Vagina (tissue), 2 donors: ENCODE measurements at regions not wholly inside any gene's neighbourhood (a gene's known extent, or its start where the extent isn't known, plus 50 kb on each side); places are given as distances from the start of the nearest gene placed in this dataset.
"Not testable (repeated sequence)": the region's sequence is repeated elsewhere in the genome, so short reads cannot be mapped to it uniquely, and the experiment has no call there.

Experiments
- DNase-seq, 2 donors: peaks; one replicate each; pipeline ENCODE4 v3.0.0-alpha.2; 2017; ENCODE audit errors: extremely low spot score in 2 of 2
- H3K27ac ChIP-seq: fragments of 200-600 bp; sonication (generic); one replicate; pipeline ENCODE4 v1.5.1; 2019
- H3K27me3 ChIP-seq: fragments of 200-600 bp; sonication (generic); one replicate; pipeline ENCODE4 v1.5.1; 2019
- H3K36me3 ChIP-seq, 2 donors: fragments of 200-600 bp; sonication (generic); one replicate each; pipeline ENCODE4 v1.5.1; 2017 to 2019
- H3K4me1 ChIP-seq: fragments of 200-600 bp; sonication (generic); one replicate; pipeline ENCODE4 v1.5.1; 2019
- H3K4me3 ChIP-seq, 2 donors: fragments of 200-600 bp; sonication (generic); 1 replicate in 1 of 2; 2 replicates in 1 of 2; pipeline ENCODE4 v1.5.1; 2016 to 2019
- H3K9me3 ChIP-seq: fragments of 200-600 bp; sonication (generic); one replicate; pipeline ENCODE4 v1.5.1; 2019
- POLR2A ChIP-seq, 2 donors: fragments of 450-650 bp; IDR thresholded peaks; one replicate each; pipeline ENCODE4 v1.6.1; 2017; ENCODE audit warnings: antibody characterized with exemption in 2 of 2, mild to moderate bottlenecking in 2 of 2, moderate library complexity in 2 of 2
- POLR2AphosphoS5 ChIP-seq, 2 donors: sonication (generic); formaldehyde crosslinking; IDR thresholded peaks; one replicate each; pipeline ENCODE4 v1.9.0; 2017; ENCODE audit warnings: antibody characterized with exemption in 2 of 2, mild to moderate bottlenecking in 2 of 2, low read depth in 1 of 2; ENCODE audit not compliant: insufficient read depth in 1 of 2
- intact Hi-C: fragments of 100-400 bp; cut with DNase I; formaldehyde crosslinking; loops from one replicate; pipeline ENCODE4 v1.15.1; 2023
- TF ChIP-seq, protein P1 (sequence below), 3 experiments: fragments of 450-650 bp in 2 of 3; fragments of 200-600 bp in 1 of 3; sonication (generic) in 1 of 3; IDR thresholded peaks; one replicate each; pipeline ENCODE4 v1.5.1; 2017 to 2019; ENCODE audit warnings: antibody characterized with exemption in 3 of 3, mild to moderate bottlenecking in 2 of 3, moderate library complexity in 2 of 3

DNA sequence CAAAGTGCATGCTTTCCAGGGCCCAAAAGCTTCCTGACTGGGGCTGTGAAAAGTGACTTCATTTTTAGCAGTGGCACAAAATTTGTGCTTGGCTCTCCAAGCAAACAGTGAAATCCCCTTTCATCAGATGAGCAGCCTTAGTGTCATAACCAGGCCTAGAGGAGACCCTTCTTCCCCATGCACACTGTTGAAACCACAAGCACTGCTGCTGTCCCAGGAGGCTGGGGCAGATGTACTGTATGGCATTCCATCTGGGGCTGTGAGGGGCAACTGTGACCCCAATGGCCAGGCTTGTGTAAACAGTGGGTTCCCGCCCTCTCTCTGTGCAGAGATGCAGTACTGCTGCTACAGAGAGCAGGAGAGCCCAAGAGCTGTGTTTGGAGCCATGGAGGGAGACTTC lies 184.1 kb downstream of the SPIN4 start:
- H3K27ac ChIP-seq, DNase-seq, intact Hi-C loops: not testable (repeated sequence)

DNA sequence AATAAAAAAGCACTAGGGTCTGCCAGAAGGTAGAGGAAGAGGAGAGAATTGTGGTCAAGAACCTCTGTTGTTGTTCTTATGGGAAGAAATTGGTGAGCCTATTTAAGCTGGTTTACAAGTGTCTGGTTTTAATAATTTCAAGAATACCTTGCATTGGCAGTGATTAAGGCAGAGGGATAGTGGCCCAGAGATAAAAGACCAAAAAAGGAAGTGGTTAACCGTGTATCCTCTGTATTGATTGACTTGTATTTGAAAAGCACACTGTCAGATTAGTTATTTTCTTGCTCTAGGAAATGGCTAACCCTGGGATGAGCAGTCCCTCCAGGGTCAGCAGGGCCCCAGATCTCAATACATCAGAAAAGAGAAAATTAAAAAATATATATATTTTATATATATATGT lies 190.1 kb downstream of the SPIN4 start:
- H3K4me3 ChIP-seq, DNase-seq, H3K9me3 ChIP-seq, H3K27ac ChIP-seq, H3K4me1 ChIP-seq, intact Hi-C loops, H3K27me3 ChIP-seq, H3K36me3 ChIP-seq: not testable (repeated sequence)

More for the DNA sequence above, 184.1 kb downstream of the SPIN4 start:
- not testable (repeated sequence) for H3K4me3 ChIP-seq, H3K27me3 ChIP-seq, H3K36me3 ChIP-seq, H3K9me3 ChIP-seq, H3K4me1 ChIP-seq

DNA sequence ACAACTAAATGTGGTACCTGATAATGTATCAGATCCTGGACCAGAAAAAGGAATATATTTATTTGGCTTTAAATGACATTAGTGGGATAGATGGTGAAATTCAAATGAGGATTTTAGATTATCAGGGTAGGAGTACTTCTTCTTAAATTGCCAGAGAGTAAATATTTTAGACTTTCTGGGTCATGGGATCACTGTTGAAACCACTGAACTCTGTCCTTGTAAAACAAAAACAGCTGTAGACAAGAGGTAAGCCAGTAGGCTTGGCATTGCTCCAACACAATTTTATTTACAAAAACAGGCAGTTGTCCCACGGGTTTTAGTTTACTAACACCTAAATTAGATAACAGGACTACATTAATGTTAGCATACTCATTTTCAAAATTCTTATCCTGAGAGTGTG lies 190.8 kb downstream of the SPIN4 start:
- H3K27ac ChIP-seq, DNase-seq, H3K27me3 ChIP-seq, intact Hi-C loops, H3K4me1 ChIP-seq, H3K9me3 ChIP-seq, H3K36me3 ChIP-seq, H3K4me3 ChIP-seq: not testable (repeated sequence)

DNA sequence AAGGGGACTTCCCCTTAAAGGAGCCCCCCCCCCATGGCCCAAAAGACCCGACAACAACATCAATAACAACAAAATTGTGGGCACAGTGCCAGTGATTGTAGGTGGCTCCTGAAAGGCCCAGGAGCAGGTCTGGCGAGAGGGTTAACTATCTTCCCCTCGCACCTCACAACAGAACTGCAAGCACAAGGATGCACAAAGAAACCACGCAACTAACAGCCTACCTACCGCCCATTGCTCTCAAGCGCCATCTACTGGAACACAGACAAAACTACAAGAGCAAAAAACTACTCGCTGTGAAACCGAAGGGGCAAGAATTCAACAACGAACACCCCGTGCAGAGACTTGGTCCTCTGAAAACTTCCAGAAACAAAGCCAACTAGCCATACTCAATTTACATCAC lies 205.6 kb downstream of the SPIN4 start:
- H3K4me1 ChIP-seq, DNase-seq, H3K4me3 ChIP-seq, H3K27me3 ChIP-seq, intact Hi-C loops, H3K27ac ChIP-seq, H3K36me3 ChIP-seq, H3K9me3 ChIP-seq: not testable (repeated sequence)

GRCh38 chrX:63142588-63142987 lies 208.5 kb downstream of the SPIN4 start:
- intact Hi-C loops, H3K4me3 ChIP-seq, H3K27me3 ChIP-seq, H3K4me1 ChIP-seq, H3K27ac ChIP-seq, DNase-seq, H3K36me3 ChIP-seq, H3K9me3 ChIP-seq: not testable (repeated sequence)

GRCh38 chrX:63135859-63136258 lies 215.3 kb downstream of the SPIN4 start:
- intact Hi-C loops, H3K36me3 ChIP-seq, H3K4me3 ChIP-seq, H3K4me1 ChIP-seq, H3K27me3 ChIP-seq, H3K27ac ChIP-seq, DNase-seq, H3K9me3 ChIP-seq: not testable (repeated sequence)

GRCh38 chrX:63128509-63128908 lies 222.6 kb downstream of the SPIN4 start:
- Histone ChIP-seq H3K4me3 (no peak overlapping the region), H3K36me3 (no peaks in the 10 kb centered on the region), H3K4me1 (no peaks in the 10 kb centered on the region), H3K9me3 (no peaks in the 10 kb centered on the region), H3K27ac (no peak overlapping the region), H3K27me3 (no peaks in the 10 kb centered on the region)
- no peak for DNase-seq
- no peak for TF ChIP-seq POLR2A (IDR thresholded peaks at IDR 0.05)
- TF ChIP-seq, protein P1, sequence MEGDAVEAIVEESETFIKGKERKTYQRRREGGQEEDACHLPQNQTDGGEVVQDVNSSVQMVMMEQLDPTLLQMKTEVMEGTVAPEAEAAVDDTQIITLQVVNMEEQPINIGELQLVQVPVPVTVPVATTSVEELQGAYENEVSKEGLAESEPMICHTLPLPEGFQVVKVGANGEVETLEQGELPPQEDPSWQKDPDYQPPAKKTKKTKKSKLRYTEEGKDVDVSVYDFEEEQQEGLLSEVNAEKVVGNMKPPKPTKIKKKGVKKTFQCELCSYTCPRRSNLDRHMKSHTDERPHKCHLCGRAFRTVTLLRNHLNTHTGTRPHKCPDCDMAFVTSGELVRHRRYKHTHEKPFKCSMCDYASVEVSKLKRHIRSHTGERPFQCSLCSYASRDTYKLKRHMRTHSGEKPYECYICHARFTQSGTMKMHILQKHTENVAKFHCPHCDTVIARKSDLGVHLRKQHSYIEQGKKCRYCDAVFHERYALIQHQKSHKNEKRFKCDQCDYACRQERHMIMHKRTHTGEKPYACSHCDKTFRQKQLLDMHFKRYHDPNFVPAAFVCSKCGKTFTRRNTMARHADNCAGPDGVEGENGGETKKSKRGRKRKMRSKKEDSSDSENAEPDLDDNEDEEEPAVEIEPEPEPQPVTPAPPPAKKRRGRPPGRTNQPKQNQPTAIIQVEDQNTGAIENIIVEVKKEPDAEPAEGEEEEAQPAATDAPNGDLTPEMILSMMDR (IDR thresholded peaks at IDR 0.05), result no peak
- no peak for TF ChIP-seq POLR2AphosphoS5 (IDR thresholded peaks at IDR 0.05; ENCODE audit: insufficient read depth in 1 of 2, low read depth in 1 of 2)
- intact Hi-C loops, result no loop called here

DNA sequence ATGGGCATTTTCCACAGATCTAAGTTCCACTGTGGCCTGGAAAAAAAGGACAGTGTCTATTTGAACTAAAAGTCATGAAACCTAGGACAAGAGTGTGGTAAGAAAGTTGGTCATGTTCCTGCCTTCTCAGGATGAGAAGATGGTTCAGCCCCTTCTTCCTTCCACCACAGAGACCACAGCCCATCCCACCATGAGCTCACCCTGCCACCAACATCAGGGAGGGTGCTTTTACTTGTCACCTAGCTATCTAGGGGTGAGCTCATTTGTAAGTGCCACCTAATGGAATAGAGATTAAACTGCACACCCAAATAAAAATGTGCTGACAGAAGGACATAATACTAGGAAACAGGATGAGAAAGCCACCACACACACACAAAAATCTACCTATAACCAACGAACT lies 235.9 kb downstream of the SPIN4 start:
- intact Hi-C loops, result no loop called here
- Histone ChIP-seq H3K4me1 (no peaks in the 10 kb centered on the region), H3K36me3 (no peaks in the 10 kb centered on the region), H3K4me3 (no peak overlapping the region), H3K27ac (no peak overlapping the region), H3K27me3 (no peaks in the 10 kb centered on the region), H3K9me3 (no peaks in the 10 kb centered on the region)
- TF ChIP-seq, protein P1 (IDR thresholded peaks at IDR 0.05), result no peak
- TF ChIP-seq POLR2A (IDR thresholded peaks at IDR 0.05) (no peak), POLR2AphosphoS5 (IDR thresholded peaks at IDR 0.05; ENCODE audit: insufficient read depth in 1 of 2, low read depth in 1 of 2) (no peak)
- DNase-seq, result no peak
